NCI-H69 (cell line): ENCODE measurements at regions not wholly inside any gene's neighbourhood (a gene's known extent, or its start where the extent isn't known, plus 50 kb on each side); places are given as distances from the start of the nearest gene placed in this dataset.
A peak's percentile ranks its signal among the peaks of the same experiment; 100 is the strongest.

Source experiments
- DNase-seq: peaks from one replicate; lab custom pipeline; 2025; lab: John Stamatoyannopoulos, UW

DNA sequence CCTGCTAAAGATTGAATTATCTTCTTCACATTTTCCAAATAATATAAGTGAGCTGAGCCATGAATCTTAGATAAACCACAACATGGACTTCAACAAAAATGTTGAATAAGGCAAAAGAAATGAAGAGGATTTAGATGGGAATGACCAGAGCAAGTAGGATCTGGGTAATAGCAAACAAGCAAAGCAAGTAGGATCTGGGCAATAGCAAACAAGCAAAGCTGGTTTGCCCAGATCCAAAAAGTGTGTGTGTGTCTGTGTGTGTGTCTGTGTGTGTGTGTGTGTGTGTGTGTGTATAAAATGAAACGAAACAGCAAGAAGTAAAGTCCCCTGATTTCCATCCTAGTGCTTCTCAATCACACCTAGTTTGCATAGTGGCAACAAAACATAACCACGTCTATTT lies 549.1 kb downstream of the RERGL start:
- DNase-seq, result no peak

DNA sequence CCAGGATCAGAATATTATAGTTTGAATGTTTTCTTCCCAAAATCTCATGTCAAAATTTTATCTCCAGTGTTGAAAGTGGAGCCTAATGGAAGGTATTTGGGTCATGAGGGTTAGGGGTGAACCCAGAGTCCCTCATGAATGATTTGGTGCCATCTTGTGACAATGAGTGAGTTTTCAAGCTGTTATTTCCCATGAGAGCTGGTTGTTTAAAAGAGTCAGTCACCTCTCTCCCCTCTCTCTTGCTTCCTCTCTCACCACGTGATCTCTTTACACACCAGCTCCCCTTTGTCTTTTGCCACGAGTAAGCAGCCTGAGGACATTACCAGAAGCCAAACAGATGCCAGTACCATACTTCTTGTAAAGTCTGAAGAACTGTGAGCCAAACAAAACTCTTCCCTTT lies 561.6 kb downstream of the RERGL start:
- DNase-seq, result peak; percentile 39

DNA sequence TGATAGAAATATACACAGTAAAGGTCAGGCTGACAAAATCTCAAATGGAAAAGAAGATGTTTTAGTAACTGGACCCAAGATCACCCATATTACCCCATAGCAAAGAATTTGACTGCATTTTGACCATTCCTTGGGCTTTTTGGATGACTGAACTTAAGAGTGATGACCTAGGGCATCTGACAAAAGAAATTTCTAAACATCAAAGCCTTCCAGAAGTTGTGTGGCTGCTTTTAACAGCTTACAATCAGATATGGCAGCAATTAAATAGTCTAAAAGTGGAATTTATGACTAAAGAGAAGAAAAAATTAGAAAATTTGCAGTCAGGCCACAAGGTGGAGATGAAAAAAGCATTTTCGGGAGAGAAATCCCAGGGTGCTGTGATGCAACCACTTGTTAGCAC lies 563.0 kb downstream of the RERGL start:
- DNase-seq, result no peak

DNA sequence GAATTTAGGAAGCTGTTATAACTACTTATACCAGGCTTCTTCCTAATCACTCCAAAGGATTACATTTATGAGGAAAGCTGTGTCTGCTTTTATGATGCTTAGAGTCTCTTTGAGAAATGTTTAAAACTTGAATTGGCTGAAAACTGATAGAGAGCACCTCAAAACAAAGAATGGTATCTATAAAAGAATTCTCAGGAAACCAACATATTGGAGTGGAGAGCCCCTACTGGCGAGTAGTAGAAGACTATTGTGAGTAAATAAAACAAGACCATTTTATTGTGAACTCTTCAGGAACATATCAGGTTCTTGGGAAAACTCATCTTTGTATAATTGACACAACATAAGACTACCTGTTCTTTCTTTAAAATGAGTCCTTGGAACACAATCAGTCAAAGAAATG lies 578.6 kb downstream of the RERGL start:
- DNase-seq, result no peak

DNA sequence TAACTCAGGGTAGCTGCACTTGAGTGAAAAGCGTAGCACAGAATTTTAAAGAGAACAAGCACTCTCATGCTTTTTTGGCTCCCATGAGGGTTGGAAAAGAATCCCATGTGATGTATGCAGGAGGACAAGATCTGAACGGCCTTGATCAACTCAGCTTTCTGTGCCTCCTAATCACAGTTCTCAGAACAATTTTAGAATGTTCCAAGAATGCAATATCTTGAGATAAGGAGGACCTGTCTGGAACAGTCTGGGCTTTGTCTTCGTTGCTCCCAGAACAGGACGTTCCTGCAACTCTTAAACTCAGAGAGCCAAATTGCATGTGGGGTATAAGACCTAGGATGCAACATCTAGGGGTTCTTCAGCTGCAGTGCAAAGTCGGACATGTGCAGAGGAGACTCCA lies 582.7 kb downstream of the RERGL start:
- no peak for DNase-seq

DNA sequence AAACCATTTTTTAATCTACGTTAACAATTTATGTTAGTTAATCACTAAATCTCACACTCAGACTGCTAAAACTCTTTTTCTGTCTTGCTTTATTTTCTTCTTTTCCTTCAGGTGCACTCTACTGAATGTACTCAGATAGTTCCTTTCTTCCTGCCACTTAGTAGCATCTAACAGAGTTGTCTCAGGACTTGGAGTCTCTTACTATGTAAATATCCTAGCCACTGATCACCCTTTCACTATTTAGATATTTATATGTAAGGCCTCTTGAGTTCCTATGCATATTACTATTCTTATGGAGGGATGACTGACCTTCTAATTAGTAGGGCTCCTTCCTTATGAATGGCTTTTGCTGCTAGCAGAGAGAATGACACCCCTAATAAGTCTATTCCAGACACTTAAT lies 586.3 kb downstream of the RERGL start:
- DNase-seq, result no peak

DNA sequence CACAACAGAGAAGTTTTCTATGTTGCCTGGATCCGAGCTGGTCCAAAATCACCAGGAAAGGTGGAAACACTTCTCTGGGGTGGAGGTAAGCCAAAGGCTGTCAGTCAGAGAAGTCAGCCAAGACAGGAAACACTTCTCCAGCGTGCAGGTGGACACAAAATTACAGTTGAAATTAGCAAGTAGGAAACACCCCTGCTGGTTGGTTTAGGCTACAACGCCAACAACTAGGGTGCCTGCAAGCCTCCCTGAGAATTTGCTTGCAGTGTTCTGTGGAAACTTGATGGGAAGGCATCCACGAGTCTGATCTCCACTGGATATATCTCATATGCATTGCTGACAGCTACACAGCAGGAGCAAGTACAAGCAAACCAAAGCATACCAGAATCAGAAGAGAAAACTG lies 600.5 kb downstream of the RERGL start:
- peak; percentile 8 for DNase-seq

DNA sequence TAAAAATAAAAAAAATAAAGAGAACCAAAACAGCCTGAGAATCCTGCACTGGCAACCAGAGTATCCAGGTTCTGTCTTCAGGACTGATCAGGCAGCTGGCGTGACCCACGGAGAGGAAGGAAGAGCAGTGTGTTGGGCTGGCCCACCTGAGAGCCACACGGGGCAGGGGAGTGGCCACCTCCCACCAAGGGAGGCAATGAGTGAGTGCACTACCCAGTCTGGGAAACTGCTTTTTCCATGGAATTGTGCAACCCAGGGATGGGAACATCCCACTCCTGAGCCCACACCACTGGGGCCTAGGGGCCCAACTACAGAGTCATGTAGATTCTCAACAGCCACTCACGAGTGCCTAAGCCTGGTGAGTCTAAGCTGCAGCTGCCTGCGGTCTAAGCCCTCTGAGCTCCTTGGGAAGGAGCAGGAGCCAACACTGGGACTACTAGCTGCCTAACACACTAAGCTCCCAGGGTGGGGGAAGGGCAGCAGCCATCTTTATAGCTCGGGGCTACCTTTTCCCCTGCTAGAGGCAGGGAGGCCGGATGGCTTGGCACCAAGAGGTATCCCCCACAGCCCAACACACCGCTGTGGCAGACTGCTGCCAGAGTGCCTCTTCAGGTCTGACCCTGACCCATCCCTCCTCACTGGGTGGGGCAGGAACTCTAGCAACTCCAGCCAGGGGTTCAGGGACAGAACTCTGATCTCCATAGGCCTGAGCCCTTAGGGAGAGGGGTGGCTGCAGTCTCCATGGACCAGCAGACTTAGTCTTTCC lies 610.9 kb downstream of the RERGL start:
- no peak for DNase-seq

DNA sequence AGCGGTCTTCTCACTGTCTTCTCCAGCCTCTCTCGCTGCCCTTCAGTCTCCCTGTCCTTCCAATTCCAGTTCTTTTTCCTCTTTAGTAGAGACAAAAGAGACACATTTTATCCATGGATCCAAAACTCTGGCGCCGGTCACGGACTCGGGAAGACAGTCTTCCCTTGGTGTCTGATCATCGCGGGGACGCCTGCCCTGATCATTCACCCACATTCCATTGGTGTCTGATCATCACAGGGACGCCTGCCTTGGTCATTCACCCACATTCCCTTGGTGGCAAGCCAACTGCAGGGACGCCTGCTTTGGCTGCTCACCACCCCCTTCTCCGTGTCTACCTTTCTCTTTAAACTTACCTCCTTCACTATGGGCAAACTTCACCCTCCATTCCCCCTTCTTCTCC lies 619.5 kb downstream of the RERGL start:
- DNase-seq, result no peak

DNA sequence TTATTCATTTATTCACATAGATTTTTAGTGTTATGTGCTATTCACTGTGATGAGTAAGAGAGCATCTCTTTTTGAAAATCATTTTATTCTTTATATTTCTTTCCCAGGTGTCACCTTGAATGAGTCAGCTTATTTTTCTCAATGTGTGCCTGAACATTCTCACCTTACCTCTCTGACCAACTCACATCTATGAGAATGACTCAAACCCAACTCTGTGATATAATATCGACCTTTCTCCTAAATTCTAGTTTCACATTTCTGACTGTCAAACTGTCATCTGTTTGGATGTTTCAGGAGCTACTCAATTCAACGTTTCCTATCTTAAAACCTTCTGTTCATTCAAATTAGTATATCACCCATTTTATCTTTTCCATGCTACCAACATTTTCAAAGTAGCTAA lies 630.8 kb downstream of the RERGL start:
- no peak for DNase-seq

DNA sequence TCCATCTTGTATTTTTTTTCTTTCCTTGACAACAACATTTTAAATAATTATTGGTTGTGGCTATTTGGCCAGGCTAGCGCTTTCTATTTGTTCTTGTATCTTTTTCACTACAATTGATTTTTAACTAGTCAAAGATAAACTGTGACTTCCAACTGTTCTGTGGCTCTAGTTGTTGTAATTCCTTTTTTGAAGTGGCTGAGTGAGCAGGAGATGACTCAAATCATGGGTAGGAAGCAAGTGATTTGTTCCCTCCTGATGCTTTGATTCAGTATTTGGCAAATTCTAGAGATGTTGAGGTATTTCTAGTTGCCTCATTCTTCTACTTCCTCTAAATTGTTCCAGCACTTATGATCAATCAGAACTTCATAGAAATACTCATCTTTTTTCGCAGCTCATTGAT lies 633.5 kb downstream of the RERGL start:
- no peak for DNase-seq

DNA sequence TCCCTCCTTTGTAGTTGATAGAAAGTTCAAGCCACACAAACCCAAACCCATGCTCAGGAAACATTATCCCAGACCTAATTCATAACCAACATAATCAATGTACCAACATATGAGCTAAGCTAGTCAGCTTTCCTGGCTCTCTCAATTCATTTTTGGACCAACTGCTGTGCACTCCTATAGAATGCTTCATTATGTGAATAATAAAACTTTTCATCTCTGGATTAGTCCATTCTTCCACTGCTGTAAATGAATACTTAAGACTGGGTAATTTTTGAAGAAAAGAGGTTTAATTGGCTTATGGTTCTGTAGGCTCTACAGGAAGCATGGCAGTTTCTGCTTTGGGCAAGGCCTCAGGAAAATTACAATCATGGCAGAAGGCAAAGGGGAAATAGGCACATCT lies 651.9 kb downstream of the RERGL start:
- DNase-seq, result peak; percentile 2

DNA sequence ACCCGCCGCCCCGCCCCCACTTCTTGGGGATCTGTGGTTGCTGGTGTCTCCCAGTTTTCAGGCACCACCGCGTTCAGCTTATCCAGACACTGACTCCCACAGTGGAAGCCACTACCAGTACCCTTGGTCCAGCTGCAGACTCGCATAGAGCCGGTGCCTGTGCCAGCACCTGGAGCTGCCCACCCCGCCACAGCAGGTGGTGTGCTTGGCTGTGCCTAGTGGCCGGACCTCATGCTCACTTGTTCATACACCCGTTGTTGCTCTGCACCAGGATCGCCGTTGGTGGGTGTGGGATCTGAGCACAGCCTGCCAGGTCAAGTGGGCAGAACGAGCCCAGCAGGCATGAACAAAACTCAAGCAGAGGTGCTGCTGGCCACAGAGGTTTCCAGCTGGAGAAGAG lies 673.2 kb downstream of the RERGL start:
- DNase-seq, result no peak

DNA sequence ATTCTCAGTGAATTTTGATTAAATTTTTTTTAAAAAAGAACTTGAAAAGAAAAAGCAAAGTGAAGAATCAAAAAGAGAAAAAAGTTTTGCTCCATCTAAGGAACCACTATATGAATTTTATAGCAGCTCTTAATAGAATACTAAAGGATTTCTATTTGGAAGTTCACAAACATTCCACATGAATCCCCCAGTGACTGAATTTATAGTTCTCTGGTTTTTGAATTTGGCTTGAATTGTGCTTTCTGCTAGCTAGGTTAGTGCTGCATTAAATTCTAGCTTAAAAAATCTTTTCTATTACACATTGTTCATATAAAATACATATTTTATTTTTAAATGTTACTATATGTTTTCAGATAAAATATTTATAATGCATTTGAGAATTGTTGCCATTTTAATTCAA lies 675.4 kb downstream of the RERGL start:
- DNase-seq, result no peak

DNA sequence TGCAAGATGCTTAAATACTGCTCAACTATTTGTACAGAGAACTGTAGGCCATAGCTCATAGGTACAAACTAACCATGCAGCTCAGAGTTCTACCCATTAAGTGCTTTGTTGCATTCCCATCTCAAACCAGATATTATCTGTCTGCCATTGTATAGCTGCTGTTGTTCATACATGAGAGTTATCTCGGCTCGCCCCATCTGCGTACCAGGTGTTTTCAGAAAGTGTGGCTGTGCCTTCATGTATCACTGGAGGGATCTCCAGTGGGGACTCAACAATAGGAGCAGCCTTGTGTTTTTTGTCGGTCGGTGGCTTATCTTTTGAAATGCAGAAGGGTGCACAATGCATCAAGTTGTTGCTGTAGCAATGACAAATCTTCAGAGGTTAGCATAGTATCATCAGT lies 678.3 kb downstream of the RERGL start:
- DNase-seq, result no peak

DNA sequence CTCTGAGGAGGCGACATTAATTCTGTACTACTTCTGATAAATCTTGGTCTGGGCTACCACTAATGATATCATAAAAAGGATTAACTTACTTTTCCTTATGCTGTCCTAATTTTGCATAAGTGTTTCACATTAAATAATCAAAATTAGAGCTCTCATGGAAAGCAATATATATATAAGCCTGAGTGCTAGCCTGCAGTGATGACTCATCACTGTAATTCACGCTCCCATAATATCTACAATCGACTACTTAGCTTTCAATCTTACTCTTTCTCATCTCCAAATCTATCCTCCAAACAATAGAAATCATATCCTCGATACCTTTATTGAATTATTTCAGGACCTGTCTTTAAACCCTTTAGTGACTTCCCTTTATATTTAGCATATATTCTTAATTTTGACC lies 701.3 kb downstream of the RERGL start:
- DNase-seq, result no peak

DNA sequence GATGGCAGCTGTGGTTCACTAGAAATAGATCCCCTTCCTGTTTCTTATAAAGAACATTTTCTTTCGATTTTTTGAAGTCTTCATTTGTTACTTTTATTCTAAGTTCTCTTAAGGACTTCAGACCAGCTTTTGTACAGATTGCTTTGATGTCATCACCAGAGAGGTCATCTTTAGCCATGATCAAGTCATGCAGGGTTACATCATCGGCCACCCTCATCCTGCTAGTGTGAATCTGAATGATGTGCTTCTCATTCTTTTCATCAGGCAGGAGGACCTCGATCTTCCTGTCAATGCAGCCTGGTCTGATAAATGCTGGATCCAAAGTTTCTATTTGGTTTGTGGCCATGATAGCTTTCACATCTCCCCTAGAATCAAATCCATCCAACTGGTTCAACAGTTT lies 706.7 kb downstream of the RERGL start:
- no peak for DNase-seq

DNA sequence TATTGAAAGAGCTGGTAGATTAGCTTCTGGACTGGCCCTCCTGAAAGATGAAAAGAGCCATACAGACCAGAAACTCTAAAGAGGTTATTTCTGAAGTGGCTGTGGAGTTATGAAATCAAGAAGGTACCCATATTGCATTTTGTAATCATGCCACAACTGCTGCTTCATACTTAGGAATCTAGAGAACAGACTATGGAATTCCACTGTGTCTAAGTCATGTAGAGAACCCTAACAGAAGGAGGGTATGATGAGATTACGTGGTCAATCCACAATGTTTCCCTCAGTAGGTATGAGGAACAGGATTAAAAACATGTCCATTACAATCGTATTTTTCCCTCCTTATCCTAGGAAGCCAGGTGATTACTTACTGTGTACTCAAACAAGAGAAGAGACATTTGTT lies 708.8 kb downstream of the RERGL start:
- DNase-seq, result no peak

DNA sequence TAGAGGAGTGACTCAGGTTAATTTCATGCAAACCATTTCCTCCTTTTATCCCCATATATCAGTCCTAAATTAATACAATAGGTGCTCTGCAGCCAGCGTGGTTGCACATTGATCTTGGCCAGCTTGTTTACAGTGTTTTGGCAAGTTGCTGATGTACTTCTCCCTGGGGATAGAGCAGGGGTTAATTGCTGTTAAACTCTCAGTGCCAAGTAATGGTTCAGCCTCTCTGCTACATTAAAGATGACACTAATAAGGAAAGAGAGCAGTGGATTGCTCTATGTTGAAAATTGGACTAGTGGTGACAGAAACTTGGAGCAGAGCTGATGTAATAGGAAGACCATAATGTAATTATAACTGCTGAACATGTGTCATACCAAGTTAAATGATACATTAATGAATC lies 717.5 kb downstream of the RERGL start:
- peak; percentile 91 for DNase-seq

DNA sequence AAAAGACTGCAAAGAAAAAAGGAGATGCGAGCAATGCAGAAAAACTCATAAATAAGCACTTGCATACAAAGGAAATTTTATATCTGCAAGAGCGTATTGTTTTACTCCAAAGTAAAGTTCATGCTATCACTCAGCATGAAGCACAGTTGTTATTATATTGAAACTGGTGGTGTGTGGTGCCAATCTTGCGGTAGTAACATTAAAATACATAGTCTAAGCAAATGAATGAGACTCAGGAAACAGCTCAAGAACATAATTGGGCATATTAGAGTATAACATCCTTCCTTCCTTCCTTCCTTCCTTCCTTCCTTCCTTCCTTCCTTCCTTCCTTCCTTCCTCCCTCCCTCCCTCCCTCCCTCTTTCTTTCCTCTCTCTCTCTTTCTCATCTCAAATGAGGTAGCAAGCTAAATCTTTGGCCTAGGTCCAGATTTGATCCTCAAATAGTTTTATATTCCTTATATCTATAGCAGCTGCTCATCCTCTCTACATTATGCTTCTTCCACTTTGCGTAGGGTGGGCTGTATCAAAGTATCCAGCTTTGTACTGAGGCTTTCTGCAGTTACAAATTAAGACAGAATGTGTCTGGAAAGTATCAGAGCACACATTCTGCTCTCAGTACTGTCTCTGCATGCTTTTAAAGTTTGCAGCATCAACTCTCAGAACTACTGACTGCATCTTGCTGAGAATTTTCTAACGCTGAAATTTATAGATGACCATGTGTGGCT lies 718.3 kb downstream of the RERGL start:
- DNase-seq, result peak; percentile 23

DNA sequence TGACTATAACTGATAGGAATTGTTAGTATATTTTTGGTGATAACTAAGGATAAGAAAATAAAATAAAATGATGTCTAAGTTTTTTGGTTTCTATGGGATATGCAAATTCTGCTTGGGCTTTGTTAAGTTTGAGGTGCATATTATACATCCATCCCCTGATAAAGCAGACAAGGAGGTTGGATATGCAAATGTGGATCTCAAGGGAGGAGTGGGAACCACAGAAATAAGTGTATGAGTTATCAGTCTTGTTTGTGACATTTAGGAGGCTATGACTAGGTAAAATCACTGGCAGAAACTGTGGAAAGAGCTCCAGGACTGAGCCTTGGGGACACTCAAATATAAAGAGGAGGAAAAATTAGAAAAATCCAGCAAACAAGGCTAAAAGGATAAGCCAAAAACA lies 719.4 kb downstream of the RERGL start:
- no peak for DNase-seq

DNA sequence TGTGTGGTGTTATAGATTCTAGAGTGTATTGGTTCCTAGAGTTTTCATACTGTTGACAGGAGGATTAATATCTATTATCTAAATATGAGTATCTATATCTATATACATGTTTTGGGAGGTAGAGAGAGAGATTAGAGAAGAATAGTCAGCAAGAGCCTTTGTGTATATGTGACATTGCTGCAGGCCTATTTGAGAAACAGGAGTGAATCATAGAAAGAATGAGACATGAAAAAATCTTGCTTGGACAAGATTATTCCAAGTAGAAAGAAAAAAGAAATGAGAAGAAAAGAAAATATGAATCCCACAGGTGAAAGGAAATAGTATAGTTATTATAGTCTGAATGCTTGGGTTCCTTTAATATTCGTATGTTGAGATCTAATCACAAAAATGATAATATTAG lies 720.4 kb downstream of the RERGL start:
- no peak for DNase-seq

DNA sequence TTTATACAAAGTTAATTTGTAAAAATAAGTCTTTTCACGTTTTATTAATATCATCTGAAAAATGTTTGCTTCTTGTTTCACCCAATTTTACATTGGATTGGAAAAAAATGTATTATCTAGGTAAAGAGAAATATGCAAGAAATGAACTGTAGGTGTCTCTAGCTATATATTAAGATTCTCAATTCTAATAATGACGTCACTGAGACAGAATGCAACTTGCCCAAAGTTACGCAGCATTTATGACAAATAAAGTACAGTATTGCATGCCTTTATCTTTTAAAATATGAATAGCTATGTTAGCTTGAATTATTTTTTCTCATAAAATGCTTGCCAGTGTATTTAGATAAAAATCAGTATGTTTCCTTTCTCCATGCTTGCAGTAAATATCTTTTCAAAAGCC lies 728.8 kb downstream of the RERGL start:
- DNase-seq, result no peak

DNA sequence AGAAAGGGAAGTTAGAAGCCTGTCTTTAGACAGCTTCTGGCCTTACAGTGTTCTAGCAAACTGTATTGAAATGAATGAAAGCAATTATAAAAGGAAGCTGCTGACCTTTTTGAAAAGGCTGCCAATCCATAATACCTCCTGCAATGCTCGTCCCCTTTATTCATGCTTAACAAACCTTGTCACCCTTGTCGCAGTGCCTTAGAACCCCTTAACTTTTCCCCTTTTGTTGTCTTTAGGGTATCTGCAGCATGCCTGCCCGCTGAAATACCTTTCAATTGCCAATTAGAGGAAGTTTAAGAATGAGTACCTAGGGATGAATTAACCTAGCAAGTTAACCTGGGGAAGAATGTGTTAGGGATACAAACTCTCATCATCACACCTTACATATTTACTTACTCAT lies 731.2 kb downstream of the RERGL start:
- peak; percentile 14 for DNase-seq
